Smooth muscle cell (in vitro differentiated cells): ENCODE measurements at regions not wholly inside any gene's neighbourhood (a gene's known extent, or its start where the extent isn't known, plus 50 kb on each side); places are given as distances from the start of the nearest gene placed in this dataset.
"Not testable (repeated sequence)": the region's sequence is repeated elsewhere in the genome, so short reads cannot be mapped to it uniquely, and the experiment has no call there.

ENCODE experiments used
- DNase-seq: peaks from one replicate; lab custom pipeline; 2025; ENCODE audit not compliant: unreplicated experiment; lab: John Stamatoyannopoulos, UW
- H2AFZ ChIP-seq: fragments of 200-600 bp; sonication (generic); 2 replicates; pipeline ENCODE4 v1.6.0; 2016; ENCODE audit warnings: antibody characterized with exemption, low read depth, mild to moderate bottlenecking
- H3F3A ChIP-seq: fragments of 200-600 bp; sonication (generic); 2 replicates; pipeline ENCODE4 v1.6.0; 2017; ENCODE audit warnings: antibody characterized with exemption, low read depth
- H3K27ac ChIP-seq: fragments of 200-600 bp; sonication (generic); 2 replicates; pipeline ENCODE4 v1.5.1; 2016; ENCODE audit warnings: low read depth, mild to moderate bottlenecking
- H3K27me3 ChIP-seq: fragments of 200-600 bp; sonication (generic); 2 replicates; pipeline ENCODE4 v1.6.1; 2016; ENCODE audit warnings: low read depth, mild to moderate bottlenecking
- H3K36me3 ChIP-seq: fragments of 200-600 bp; sonication (generic); 2 replicates; pipeline ENCODE4 v1.5.1; 2016; ENCODE audit warnings: low read depth
- H3K4me1 ChIP-seq: fragments of 200-600 bp; sonication (generic); 2 replicates; pipeline ENCODE4 v1.5.1; 2016; ENCODE audit warnings: low read depth
- H3K4me2 ChIP-seq: fragments of 200-600 bp; sonication (generic); 2 replicates; pipeline ENCODE4 v1.6.0; 2016; ENCODE audit warnings: mild to moderate bottlenecking
- H3K4me3 ChIP-seq: fragments of 200-600 bp; sonication (generic); 2 replicates; pipeline ENCODE4 v1.5.1; 2016; ENCODE audit warnings: mild to moderate bottlenecking
- H3K79me2 ChIP-seq: fragments of 200-600 bp; sonication (generic); 2 replicates; pipeline ENCODE4 v1.6.0; 2016; ENCODE audit warnings: low read depth, mild to moderate bottlenecking
- H3K9ac ChIP-seq: fragments of 200-600 bp; sonication (generic); 2 replicates; pipeline ENCODE4 v1.6.0; 2016; ENCODE audit warnings: low read depth
- H3K9me3 ChIP-seq: fragments of 200-600 bp; sonication (generic); replicated peaks from 2 replicates; pipeline ENCODE4 v1.5.1; 2016; ENCODE audit warnings: low read depth
- H4K20me1 ChIP-seq: fragments of 200-600 bp; sonication (generic); 2 replicates; pipeline ENCODE4 v1.6.0; 2016; ENCODE audit warnings: low read depth
- CTCF ChIP-seq: fragments of 200-600 bp; sonication (generic); IDR thresholded peaks from 2 replicates; pipeline ENCODE4 v1.5.1; 2017; ENCODE audit warnings: borderline replicate concordance, mild to moderate bottlenecking, antibody characterized with exemption; ENCODE audit not compliant: insufficient read depth, poor library complexity, severe bottlenecking
- WGBS: methylation state at CpG from one replicate; pipeline ENCODE4 v1.1.7; 2016; ENCODE audit warnings: low lambda C conversion rate; 5-methylcytosine and 5-hydroxymethylcytosine counted together

GRCh38 chrX:40875476-40875875 lies 140.1 kb upstream of the MED14 start:
- Histone ChIP-seq H3K36me3 (no peaks in the 10 kb centered on the region), H3K9ac (no peak overlapping the region), H3F3A (no peaks in the 10 kb centered on the region), H3K4me1 (peaks cover 13% of the 10 kb centered on the region), H2AFZ (no peak overlapping the region), H3K4me2 (no peak overlapping the region), H4K20me1 (no peaks in the 10 kb centered on the region), H3K27ac (no peak overlapping the region), H3K4me3 (no peak overlapping the region), H3K9me3 (no peaks in the 10 kb centered on the region), H3K79me2 (no peaks in the 10 kb centered on the region), H3K27me3 (no peaks in the 10 kb centered on the region)
- WGBS = 82% methylated on average over 3 of the region's 3 CpGs
- no peak for TF ChIP-seq CTCF
- no peak for DNase-seq

- Histone ChIP-seq H3K36me3 (no peaks in the 10 kb centered on the region), H3K9ac (no peak overlapping the region), H3K4me1 (peaks cover 13% of the 10 kb centered on the region), H3K27me3 (no peaks in the 10 kb centered on the region), H3K79me2 (no peaks in the 10 kb centered on the region), H3K27ac (no peak overlapping the region), H3K9me3 (no peaks in the 10 kb centered on the region), H2AFZ (peak overlapping the region; percentile 96), H3K4me2 (peak overlapping the region; percentile 53), H3K4me3 (no peak overlapping the region), H3F3A (no peaks in the 10 kb centered on the region), H4K20me1 (no peaks in the 10 kb centered on the region)
- peak; percentile 48 for TF ChIP-seq CTCF
- no peak for DNase-seq
- WGBS = 69% methylated on average over 4 of the region's 4 CpGs
Measured at GRCh38 chrX:40877887-40878286, 142.5 kb upstream of the MED14 start.

- peak overlapping the region; percentile 96 for H2AFZ ChIP-seq
- no peak for DNase-seq
- no peak for TF ChIP-seq CTCF
- WGBS = 27% methylated on average over 3 of the region's 3 CpGs
- H3K27ac ChIP-seq = peak overlapping the region; percentile 60
- no peaks in the 10 kb centered on the region for H3K36me3 ChIP-seq
- H3K4me3 ChIP-seq = no peak overlapping the region
- no peaks in the 10 kb centered on the region for H3F3A ChIP-seq
- peak overlapping the region; percentile 53 for H3K4me2 ChIP-seq
- no peaks in the 10 kb centered on the region for H4K20me1 ChIP-seq
- H3K79me2 ChIP-seq = no peaks in the 10 kb centered on the region
- no peaks in the 10 kb centered on the region for H3K27me3 ChIP-seq
- H3K4me1 ChIP-seq = peaks cover 13% of the 10 kb centered on the region
- H3K9me3 ChIP-seq = no peaks in the 10 kb centered on the region
- no peak overlapping the region for H3K9ac ChIP-seq
Measured at GRCh38 chrX:40878766-40879165, 143.4 kb upstream of the MED14 start.

GRCh38 chrX:40879172-40879571 lies 143.8 kb upstream of the MED14 start:
- 35% methylated on average over 6 of the region's 6 CpGs for WGBS
- H3K27me3 ChIP-seq = not testable (repeated sequence)
- peaks cover 13% of the 10 kb centered on the region for H3K4me1 ChIP-seq

More at GRCh38 chrX:40879172-40879571, 143.8 kb upstream of the MED14 start:
- not testable (repeated sequence) for H3K79me2 ChIP-seq, H3K9me3 ChIP-seq, H3F3A ChIP-seq, H4K20me1 ChIP-seq, H3K36me3 ChIP-seq, H3K9ac ChIP-seq, DNase-seq, H3K4me3 ChIP-seq
- Histone ChIP-seq H2AFZ (peak overlapping the region; percentile 96), H3K4me2 (peak overlapping the region; percentile 53), H3K27ac (peak overlapping the region; percentile 60)
